HG02870 (cell line): ENCODE measurements at regions not wholly inside any gene's neighbourhood (a gene's known extent, or its start where the extent isn't known, plus 50 kb on each side); places are given as distances from the start of the nearest gene placed in this dataset.

Source experiments
- ATAC-seq: cut with Tn5 transposase; IDR thresholded peaks from one replicate; pipeline ENCODE4 v1.9.1; 2021; ENCODE audit warnings: mild to moderate bottlenecking, moderate library complexity; ENCODE audit not compliant: unreplicated experiment

- no peak for ATAC-seq
Observed at GRCh38 chr3:28645149-28645548, 296.5 kb upstream of the AZI2 start.

GRCh38 chr3:28646435-28646834 is 297.8 kb upstream of the AZI2 start:
- no peak for ATAC-seq

DNA sequence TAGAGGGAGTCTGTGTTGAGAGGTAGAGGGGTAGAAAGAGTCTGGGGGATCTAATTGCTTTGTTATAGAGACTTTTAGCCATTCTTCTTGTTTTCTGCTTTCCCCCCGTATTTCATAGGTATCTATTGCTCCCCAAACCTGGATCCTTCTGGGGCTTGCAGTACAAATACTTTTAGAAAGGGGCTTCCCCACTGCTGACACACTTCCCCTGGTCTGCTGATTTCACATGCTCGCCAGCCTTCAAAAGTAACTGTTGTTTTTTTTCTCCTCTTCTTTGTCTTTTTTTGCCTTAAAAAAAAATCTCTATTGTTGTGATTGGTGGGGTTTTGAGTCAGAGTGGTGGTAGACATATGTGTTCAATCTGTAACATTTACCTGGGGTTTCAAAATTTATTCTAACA is 300.6 kb upstream of the AZI2 start:
- no peak for ATAC-seq

DNA sequence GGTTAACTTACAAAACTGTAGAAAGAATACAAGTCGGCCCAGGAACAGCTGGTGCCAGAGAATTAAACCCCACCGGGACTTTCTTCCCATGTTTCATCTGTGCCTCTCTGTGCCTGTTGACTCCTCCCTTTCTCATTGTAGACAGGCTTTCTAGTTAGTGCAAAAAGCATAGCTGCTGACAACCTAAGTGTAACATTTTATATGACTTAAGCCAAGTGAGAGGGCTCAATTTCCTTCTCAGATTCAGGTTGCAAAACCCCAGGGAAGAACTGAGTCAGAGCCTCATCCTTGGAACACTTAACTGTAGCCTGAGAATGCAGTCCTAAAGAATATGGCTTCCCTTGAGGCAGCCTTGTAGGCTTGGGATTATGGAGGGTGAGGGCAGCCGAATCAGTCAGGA is 302.5 kb upstream of the AZI2 start:
- no peak for ATAC-seq

- no peak for ATAC-seq
Observed at GRCh38 chr3:28664123-28664522, 315.5 kb upstream of the AZI2 start.

DNA sequence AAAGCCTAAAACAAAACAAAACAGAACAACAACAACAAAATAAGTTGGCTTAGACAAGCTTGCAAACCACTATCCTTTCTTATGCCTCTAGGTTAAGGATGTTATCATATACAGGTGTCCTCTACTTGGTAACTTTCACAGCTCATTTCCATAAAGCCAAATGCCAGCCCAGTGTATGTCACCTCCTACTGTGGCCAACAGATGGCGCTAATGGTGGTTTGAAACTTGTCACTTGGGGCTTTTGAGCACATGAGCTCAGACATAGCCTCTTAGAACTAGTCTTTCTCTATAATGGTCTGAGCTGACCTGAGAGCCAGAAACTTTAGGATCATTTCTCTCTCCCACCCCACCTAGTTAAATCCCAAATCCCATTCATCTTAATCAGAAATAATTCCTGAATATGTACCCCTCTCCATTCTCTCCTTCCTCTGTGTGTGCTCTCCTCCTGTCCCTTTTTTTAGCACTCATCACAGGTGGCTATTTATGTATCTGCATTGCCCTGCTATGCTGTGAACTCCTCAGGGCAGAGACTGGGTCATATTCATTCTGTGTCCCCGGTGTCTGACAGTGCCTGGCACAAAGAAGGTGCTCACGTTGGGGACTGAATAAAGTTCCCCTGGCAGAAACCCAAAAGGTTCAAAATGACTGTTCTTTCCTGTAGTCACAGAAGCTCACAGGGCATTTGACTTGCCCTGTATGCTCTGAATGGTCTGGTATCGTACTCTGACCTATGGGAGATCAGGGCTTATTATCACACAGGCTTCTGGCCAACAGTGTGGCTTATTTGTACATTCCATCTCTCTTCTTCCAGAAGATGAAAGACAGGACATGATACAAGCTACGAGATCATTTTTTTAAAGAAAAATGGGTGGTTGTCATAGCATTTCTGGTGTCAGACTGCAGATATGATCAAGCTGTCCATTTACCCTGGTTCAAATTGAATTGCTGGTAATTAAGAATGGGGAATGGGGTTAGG is 319.3 kb upstream of the AZI2 start:
- peak; percentile 95 for ATAC-seq

DNA sequence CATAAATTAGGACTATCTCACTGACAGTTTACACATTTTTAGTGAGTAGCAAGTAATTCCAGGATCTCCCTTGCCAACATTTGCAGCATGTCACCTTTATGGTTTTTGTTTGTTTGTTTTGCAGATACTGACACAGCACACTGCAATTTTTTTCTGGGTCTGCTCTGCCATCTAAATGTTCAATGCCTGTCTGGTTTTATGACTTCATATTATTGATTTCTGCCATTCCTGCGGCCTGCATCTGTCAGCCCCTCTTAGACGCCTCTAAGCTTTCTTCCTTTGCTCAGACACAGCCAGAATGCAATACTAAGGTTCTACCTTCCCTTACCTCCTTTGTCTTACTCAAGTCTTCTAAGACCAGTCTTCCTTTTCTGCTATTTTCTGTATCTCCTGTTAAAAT is 321.2 kb upstream of the AZI2 start:
- ATAC-seq: no peak

GRCh38 chr3:28672406-28672805 is 323.8 kb upstream of the AZI2 start:
- ATAC-seq: no peak

GRCh38 chr3:28673446-28673845 is 324.8 kb upstream of the AZI2 start:
- no peak for ATAC-seq

DNA sequence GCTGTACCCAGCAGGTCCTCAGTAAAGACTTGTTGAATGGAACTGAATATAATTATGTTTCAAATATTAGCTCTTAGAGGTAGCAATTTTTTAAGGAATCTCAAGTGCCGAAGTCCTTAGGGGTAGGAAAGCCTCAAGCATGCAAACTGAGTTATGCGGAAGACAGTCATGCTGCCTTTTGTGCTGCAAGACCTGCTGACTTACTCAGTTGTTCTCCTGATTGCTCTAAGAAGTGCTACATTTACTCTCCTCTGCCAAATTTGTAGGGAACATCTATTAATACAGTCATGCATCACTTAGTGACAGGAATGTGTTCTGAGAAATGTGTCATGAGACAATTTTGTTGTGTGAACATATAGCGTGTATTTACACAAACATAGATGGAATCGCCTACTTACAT is 325.6 kb upstream of the AZI2 start:
- ATAC-seq: no peak

GRCh38 chr3:28677581-28677980 is 329.0 kb upstream of the AZI2 start:
- no peak for ATAC-seq

DNA sequence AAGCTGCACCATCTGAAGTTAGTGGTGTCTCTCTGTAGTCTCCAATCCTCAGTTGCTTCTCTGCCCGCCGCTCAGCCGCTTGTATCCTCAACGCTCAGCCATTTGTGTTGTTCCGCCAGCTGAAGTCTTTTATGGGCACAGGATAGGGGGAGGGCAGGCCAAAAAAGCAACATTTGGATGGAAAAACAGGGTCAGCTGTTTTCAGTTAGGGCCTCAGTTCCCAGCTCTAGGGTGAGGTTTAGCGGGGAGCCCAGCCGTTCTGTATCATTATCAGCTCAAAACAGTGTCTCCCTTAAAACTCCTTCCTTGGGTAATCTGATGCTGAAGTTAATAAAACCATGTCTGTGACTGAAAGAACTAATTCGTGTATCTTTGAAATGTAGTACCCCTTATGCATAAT is 329.5 kb upstream of the AZI2 start:
- ATAC-seq: no peak

- ATAC-seq: no peak
Observed at GRCh38 chr3:28680050-28680449, 331.4 kb upstream of the AZI2 start.

DNA sequence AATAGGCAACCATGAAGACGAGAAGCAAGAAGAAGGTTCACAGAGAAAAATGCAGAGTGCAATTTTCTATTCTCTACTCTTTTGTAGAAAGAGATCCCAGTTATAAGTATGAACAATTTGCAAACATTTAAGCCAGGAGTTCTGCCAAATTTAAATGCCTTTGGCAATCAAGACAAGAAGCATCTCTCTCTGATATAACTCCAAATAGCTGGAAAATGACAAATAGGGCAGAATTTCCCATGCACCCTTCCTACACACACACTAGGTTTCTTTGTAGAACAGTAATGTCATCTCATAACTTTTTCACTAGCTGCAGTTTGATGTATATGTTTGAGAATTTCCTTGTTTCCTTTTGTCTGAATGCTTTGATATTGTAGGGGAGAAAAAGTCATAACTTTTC is 333.5 kb upstream of the AZI2 start:
- no peak for ATAC-seq

GRCh38 chr3:28690176-28690575 is 341.6 kb upstream of the AZI2 start:
- no peak for ATAC-seq

- no peak for ATAC-seq
Observed at GRCh38 chr3:28698706-28699105, 350.1 kb upstream of the AZI2 start.

- ATAC-seq: no peak
Observed at GRCh38 chr3:28699283-28699682, 350.7 kb upstream of the AZI2 start.

DNA sequence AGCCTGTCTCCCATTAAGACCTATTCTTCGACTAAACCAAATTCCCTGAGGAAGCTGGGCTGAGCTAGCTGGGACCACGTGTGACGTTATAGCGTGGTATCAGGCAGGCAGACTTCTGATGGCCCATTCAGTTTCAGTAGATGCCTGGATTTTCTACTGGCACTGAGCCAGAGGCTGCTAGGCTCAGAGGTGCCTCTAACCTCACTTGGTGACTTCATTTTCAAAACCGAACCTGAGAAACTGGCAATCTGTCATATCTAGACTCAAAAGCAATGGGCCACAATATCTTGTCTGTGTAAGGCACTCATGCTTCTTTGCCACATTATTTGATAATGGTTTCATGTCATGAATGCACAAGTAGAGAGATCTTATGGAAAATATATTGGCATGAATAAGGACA is 352.1 kb upstream of the AZI2 start:
- ATAC-seq: no peak

GRCh38 chr3:28703843-28704242 is 355.2 kb upstream of the AZI2 start:
- ATAC-seq: no peak

DNA sequence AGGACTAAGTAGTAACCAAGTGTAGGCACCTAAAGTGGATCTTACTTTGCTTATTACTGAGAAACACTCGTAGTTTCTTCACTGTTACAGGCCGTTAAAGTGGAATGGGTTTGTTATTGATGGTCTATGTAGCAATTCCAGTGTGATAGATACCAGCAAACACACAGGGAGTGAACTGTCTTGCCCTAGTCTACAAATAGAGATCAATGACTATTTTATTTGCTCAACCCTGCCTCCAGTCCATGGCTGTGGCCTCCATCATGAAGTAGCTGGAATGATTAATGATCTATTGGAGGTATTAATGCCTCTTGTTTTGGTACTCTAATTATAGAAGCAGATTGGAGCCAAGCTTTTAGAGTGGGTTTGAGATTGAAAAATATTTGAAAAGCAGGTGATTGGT is 362.7 kb upstream of the AZI2 start:
- ATAC-seq: no peak

DNA sequence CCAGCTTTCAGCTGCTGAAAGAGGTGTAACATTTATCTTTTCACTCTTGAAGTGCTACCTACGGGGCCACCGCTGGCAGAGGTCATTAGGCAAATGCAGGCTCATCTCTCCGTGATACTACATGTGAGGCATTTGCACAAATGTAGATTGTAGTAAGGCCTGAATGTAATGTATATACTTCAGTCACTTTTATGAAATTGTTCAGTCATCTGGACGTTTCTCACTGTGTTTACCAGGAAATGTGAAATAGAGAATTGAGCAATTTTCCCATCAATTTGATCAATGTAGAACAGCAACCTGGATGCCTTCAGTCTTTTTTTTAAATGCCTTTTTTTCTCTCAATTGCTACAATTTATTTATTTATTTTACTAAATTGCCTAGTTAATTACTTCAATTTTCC is 368.3 kb upstream of the AZI2 start:
- no peak for ATAC-seq

DNA sequence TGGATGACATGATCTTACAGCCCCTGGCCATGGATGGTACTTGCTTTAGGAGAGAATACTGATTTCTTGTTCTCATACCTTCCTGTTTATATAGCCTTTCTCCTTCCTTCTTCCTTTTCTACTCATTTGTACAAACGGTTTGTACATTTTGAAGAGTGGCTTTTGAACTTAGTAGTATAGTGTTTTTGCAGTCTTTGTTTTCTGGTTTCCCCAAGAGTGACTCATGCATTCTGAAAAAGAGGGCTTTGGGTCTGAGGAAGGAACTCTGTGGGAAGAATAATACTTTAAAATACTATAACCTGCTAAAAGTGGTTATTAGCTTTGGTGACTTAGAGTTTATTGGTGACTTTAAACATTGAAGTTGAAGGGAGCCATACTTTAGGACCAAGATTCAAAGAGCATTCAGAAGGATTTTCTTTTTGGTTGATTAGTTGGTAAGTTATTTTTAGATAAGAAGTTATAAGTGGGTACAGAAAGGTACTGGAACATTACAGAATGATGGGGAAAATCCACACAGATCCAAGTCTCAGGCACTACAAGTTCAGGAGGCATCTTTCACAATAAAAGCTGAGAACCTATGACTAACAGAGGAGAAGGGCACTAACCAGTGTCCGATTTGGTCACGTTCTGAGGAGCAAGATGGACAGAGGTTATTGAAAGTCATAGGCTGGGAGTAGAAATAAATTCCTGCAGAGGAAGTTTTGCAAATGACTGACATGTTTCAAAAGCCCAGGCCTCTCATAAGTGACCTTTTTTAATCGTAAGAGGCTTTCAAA is 369.6 kb upstream of the AZI2 start:
- no peak for ATAC-seq
